HCT116 (cell line): ENCODE measurements at regions not wholly inside any gene's neighbourhood (a gene's known extent, or its start where the extent isn't known, plus 50 kb on each side); places are given as distances from the start of the nearest gene placed in this dataset.

Experiments
- ATAC-seq: fragments of 200-7000 bp; cut with Tn5 transposase; 2 replicates; pipeline ENCODE4 v1.9.1; 2020; ENCODE audit warnings: mild to moderate bottlenecking, moderate library complexity
- BruUV-seq: library from RNA; stranded (reverse); fragments of 400-500 nt; replicated peaks from 2 replicates; lab custom pipeline; 2021; lab: Mats Ljungman, UMichigan
- CTCF ChIA-PET: fragments of 300-600 bp; sonication (Branson Sonifier 250); formaldehyde crosslinking; loops from one replicate; lab custom pipeline; 2021; ENCODE audit warnings: antibody characterized with exemption; lab: Charles Lee
- POLR2A ChIA-PET: fragments of 300-600, 350-600 bp; sonication (Branson Sonifier 250); formaldehyde crosslinking; loops from one replicate; lab custom pipeline; 2021; ENCODE audit warnings: antibody characterized with exemption; lab: Charles Lee
- RAD21 ChIA-PET, 2 experiments: fragments of 300-600 bp; sonication (Branson Sonifier 250); formaldehyde crosslinking; loops; one replicate each; lab custom pipeline; 2023; ENCODE audit warnings: low total read pairs in 2 of 2; ENCODE audit not compliant: uncharacterized antibody in 2 of 2, unreplicated experiment in 2 of 2, low non-redundant PET in 1 of 2; lab: Charles Lee
- DNase-seq: peaks from one replicate; pipeline ENCODE4 v3.0.0-alpha.2; 2010; ENCODE audit warnings: low read depth, low spot score
- H2AFZ ChIP-seq: fragments of 200-600 bp; shearing (Covaris generic), sonication (generic); 2 replicates; pipeline ENCODE4 v1.6.1; 2017; ENCODE audit warnings: low read depth, mixed run types, mixed read lengths, antibody characterized with exemption, low read length; ENCODE audit not compliant: poor library complexity, severe bottlenecking
- H3K27ac ChIP-seq: 2 replicates; pipeline ENCODE4 v1.5.1; 2012; ENCODE audit warnings: low read depth, low read length
- H3K27me3 ChIP-seq: fragments of 200-600 bp; sonication (generic); 2 replicates; pipeline ENCODE4 v1.6.1; 2016; ENCODE audit warnings: mixed run types, low read length, mixed read lengths; ENCODE audit not compliant: insufficient read depth
- H3K36me3 ChIP-seq, 2 experiments: fragments of 200-500 bp in 1 of 2; fragments of 200-600 bp in 1 of 2; sonication (Bioruptor generic) in 1 of 2; sonication (generic) in 1 of 2; 2 replicates each; pipeline versions ENCODE4 v1.5.1 to v1.6.1; 2014 to 2016; ENCODE audit warnings: low read length in 2 of 2, inconsistent platforms in 1 of 2, mixed read lengths in 1 of 2, mixed run types in 1 of 2; ENCODE audit not compliant: insufficient read depth in 2 of 2, control insufficient read depth in 1 of 2
- H3K4me1 ChIP-seq, 2 experiments: fragments of 200-600 bp in 1 of 2; sonication (generic) in 1 of 2; 2 replicates each; pipeline versions ENCODE4 v1.5.1 to v1.6.1; 2012 to 2017; ENCODE audit warnings: low read length in 2 of 2, inconsistent platforms in 1 of 2, mild to moderate bottlenecking in 1 of 2, mixed read lengths in 1 of 2, mixed run types in 1 of 2, moderate library complexity in 1 of 2; ENCODE audit not compliant: insufficient read depth in 2 of 2, control insufficient read depth in 1 of 2
- H3K4me2 ChIP-seq: fragments of 200-600 bp; sonication (generic); 2 replicates; pipeline ENCODE4 v1.6.1; 2017; ENCODE audit warnings: mixed run types, low read length, mixed read lengths
- H3K4me3 ChIP-seq, 2 experiments: fragments of 200-600 bp in 1 of 2; sonication (generic) in 1 of 2; replicated peaks in 1 of 2; 2 replicates each; pipeline ENCODE4 v1.5.1; 2011 to 2016; ENCODE audit warnings: low read length in 2 of 2, control low read depth in 1 of 2, low read depth in 1 of 2, mild to moderate bottlenecking in 1 of 2, mixed read lengths in 1 of 2, mixed run types in 1 of 2
- H3K79me2 ChIP-seq: fragments of 200-600 bp; sonication (generic); 2 replicates; pipeline ENCODE4 v1.6.1; 2017; ENCODE audit warnings: mild to moderate bottlenecking, mixed run types, low read length, moderate library complexity, mixed read lengths; ENCODE audit not compliant: insufficient read depth
- H3K9ac ChIP-seq: fragments of 200-600 bp; sonication (generic); 2 replicates; pipeline ENCODE4 v1.6.1; 2016; ENCODE audit warnings: low read length, mixed read lengths
- H3K9me2 ChIP-seq: fragments of 200-600 bp; sonication (generic), shearing (Covaris generic); 2 replicates; pipeline ENCODE4 v1.6.1; 2017; ENCODE audit warnings: mixed run types, mild to moderate bottlenecking, moderate library complexity; ENCODE audit not compliant: insufficient read depth
- H3K9me3 ChIP-seq, 2 experiments: fragments of 200-500 bp in 1 of 2; fragments of 200-600 bp in 1 of 2; sonication (Bioruptor generic) in 1 of 2; sonication (generic) in 1 of 2; 2 replicates each; pipeline ENCODE4 v1.6.1; 2014 to 2017; ENCODE audit warnings: low read length in 2 of 2, mixed read lengths in 2 of 2, inconsistent platforms in 1 of 2, low read depth in 1 of 2, mild to moderate bottlenecking in 1 of 2, mixed run types in 1 of 2, moderate library complexity in 1 of 2; ENCODE audit not compliant: control insufficient read depth in 1 of 2, insufficient read depth in 1 of 2
- H4K20me1 ChIP-seq: fragments of 200-600 bp; sonication (generic), shearing (Covaris generic); 2 replicates; pipeline ENCODE4 v1.6.1; 2017; ENCODE audit warnings: mixed run types, mild to moderate bottlenecking, moderate library complexity; ENCODE audit not compliant: insufficient read depth
- CBX3 ChIP-seq: IDR thresholded peaks from 2 replicates; pipeline ENCODE4 v1.6.1; 2012; ENCODE audit warnings: low read depth
- CEBPB ChIP-seq: IDR thresholded peaks from 2 replicates; pipeline ENCODE4 v1.6.1; 2012; ENCODE audit warnings: low read depth
- EGR1 ChIP-seq: IDR thresholded peaks from 2 replicates; pipeline ENCODE4 v1.6.1; 2012; ENCODE audit warnings: low read depth
- ELF1 ChIP-seq: IDR thresholded peaks from 2 replicates; pipeline ENCODE4 v1.6.1; 2012; ENCODE audit warnings: low read depth, borderline replicate concordance
- EZH2 ChIP-seq: fragments of 200-600 bp; sonication (generic); IDR thresholded peaks from 2 replicates; pipeline ENCODE4 v1.6.1; 2017; ENCODE audit warnings: antibody characterized with exemption, mixed run types
- POLR2A ChIP-seq: IDR thresholded peaks from 2 replicates; pipeline ENCODE4 v1.7.0; 2011; ENCODE audit warnings: borderline replicate concordance; ENCODE audit not compliant: insufficient read depth, insufficient read length; ENCODE audit errors: extremely low read depth
- RAD21 ChIP-seq: IDR thresholded peaks from 2 replicates; pipeline ENCODE4 v1.6.1; 2012; ENCODE audit warnings: low read depth, mild to moderate bottlenecking
- SIN3A ChIP-seq: IDR thresholded peaks from 2 replicates; pipeline ENCODE4 v1.6.1; 2012; ENCODE audit warnings: low read depth
- SRF ChIP-seq: IDR thresholded peaks from 2 replicates; pipeline ENCODE4 v1.6.1; 2012; ENCODE audit warnings: low read depth
- TCF7L2 ChIP-seq: IDR thresholded peaks from 2 replicates; pipeline ENCODE4 v1.7.0; 2011; ENCODE audit warnings: borderline replicate concordance, inconsistent platforms; ENCODE audit not compliant: insufficient read depth, insufficient read length; ENCODE audit errors: extremely low read depth
- YY1 ChIP-seq: IDR thresholded peaks from 2 replicates; pipeline ENCODE4 v1.6.1; 2011; ENCODE audit warnings: low read length, low read depth, moderate library complexity, mild to moderate bottlenecking; ENCODE audit not compliant: insufficient replicate concordance; ENCODE audit errors: extremely low read depth
- intact Hi-C: fragments of 100-400 bp; cut with micrococcal nuclease; formaldehyde crosslinking; loops from 2 replicates; pipeline ENCODE4 v1.10.0; 2022
- TF ChIP-seq, protein P1 (sequence below): IDR thresholded peaks from 2 replicates; pipeline ENCODE4 v1.6.1; 2011; ENCODE audit warnings: mild to moderate bottlenecking, low read length, moderate library complexity; ENCODE audit not compliant: insufficient replicate concordance; ENCODE audit errors: extremely low read depth
- TF ChIP-seq, protein P2 (sequence below): IDR thresholded peaks from 2 replicates; pipeline ENCODE4 v1.6.1; 2012; ENCODE audit warnings: low read depth
- TF ChIP-seq, protein P3 (sequence below), 3 experiments: fragments of 200-600 bp in 1 of 3; sonication (generic) in 1 of 3; IDR thresholded peaks in 2 of 3; conservative IDR thresholded peaks in 1 of 3; 2 replicates each; pipeline ENCODE4 v1.5.1; 2012 to 2017; ENCODE audit warnings: low read depth in 2 of 3, low read length in 2 of 3, antibody characterized with exemption in 1 of 3, borderline replicate concordance in 1 of 3, control low read depth in 1 of 3, mild to moderate bottlenecking in 1 of 3, mixed read lengths in 1 of 3, mixed run types in 1 of 3, moderate library complexity in 1 of 3; ENCODE audit not compliant: insufficient read depth in 1 of 3
- TF ChIP-seq, protein P4 (sequence below): IDR thresholded peaks from 2 replicates; pipeline ENCODE4 v1.6.1; 2012
- TF ChIP-seq, protein P5 (sequence below): IDR thresholded peaks from 2 replicates; pipeline ENCODE4 v1.6.1; 2012

DNA sequence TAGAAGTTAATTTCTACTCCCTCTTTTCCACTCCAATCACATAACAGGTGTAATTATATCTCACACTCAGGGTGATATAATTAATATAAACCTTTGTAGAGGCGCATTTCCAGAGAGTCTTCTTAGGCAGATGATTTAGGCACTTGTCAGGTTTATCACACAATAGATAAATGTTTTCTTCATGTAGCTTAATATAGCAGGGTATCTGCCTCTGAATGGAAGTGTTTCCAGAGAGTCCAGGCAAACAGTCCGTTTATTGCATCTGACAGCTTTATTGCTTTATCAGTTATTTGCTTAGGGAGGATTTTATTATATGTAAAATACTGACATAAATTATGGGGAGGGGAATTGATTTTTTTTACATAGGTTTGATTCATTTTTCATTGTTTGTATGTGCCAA is 766.3 kb downstream of the SLC4A3 start (continued):
- TF ChIP-seq SRF (no peak), CEBPB (no peak), CBX3 (no peak)
- TF ChIP-seq, protein P1, sequence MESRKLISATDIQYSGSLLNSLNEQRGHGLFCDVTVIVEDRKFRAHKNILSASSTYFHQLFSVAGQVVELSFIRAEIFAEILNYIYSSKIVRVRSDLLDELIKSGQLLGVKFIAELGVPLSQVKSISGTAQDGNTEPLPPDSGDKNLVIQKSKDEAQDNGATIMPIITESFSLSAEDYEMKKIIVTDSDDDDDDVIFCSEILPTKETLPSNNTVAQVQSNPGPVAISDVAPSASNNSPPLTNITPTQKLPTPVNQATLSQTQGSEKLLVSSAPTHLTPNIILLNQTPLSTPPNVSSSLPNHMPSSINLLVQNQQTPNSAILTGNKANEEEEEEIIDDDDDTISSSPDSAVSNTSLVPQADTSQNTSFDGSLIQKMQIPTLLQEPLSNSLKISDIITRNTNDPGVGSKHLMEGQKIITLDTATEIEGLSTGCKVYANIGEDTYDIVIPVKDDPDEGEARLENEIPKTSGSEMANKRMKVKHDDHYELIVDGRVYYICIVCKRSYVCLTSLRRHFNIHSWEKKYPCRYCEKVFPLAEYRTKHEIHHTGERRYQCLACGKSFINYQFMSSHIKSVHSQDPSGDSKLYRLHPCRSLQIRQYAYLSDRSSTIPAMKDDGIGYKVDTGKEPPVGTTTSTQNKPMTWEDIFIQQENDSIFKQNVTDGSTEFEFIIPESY: no peak
- TF ChIP-seq, protein P2, sequence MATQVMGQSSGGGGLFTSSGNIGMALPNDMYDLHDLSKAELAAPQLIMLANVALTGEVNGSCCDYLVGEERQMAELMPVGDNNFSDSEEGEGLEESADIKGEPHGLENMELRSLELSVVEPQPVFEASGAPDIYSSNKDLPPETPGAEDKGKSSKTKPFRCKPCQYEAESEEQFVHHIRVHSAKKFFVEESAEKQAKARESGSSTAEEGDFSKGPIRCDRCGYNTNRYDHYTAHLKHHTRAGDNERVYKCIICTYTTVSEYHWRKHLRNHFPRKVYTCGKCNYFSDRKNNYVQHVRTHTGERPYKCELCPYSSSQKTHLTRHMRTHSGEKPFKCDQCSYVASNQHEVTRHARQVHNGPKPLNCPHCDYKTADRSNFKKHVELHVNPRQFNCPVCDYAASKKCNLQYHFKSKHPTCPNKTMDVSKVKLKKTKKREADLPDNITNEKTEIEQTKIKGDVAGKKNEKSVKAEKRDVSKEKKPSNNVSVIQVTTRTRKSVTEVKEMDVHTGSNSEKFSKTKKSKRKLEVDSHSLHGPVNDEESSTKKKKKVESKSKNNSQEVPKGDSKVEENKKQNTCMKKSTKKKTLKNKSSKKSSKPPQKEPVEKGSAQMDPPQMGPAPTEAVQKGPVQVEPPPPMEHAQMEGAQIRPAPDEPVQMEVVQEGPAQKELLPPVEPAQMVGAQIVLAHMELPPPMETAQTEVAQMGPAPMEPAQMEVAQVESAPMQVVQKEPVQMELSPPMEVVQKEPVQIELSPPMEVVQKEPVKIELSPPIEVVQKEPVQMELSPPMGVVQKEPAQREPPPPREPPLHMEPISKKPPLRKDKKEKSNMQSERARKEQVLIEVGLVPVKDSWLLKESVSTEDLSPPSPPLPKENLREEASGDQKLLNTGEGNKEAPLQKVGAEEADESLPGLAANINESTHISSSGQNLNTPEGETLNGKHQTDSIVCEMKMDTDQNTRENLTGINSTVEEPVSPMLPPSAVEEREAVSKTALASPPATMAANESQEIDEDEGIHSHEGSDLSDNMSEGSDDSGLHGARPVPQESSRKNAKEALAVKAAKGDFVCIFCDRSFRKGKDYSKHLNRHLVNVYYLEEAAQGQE: no peak

DNA sequence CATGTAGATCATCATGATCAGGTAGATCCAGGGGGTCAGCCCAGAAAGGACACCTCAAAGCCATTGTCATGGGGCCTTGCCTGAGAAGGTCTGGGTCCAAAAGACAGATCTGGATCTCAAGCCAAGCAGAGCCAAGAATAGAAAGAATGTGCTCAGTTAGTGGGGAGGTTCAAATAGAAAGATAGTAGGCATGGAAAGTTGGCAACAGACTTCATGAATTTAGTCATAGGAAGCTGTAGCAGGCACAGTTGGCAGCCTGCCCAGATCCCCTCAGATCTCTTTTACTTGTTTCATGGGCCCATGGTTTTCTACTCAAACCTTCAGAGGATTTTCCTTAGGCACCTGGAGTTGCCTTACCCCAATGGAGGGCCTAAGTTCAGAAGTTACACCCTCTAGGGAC is 767.0 kb downstream of the SLC4A3 start:
- DNase-seq: no peak
- Histone ChIP-seq H3K4me3 (no peak overlapping the region), H4K20me1 (no peaks in the 10 kb centered on the region), H3K36me3 (no peaks in the 10 kb centered on the region), H3K9me2 (0 out of 2 replicates have a peak, but pooled peaks cover 3% of the 10 kb centered on the region), H3K27me3 (no peaks in the 10 kb centered on the region), H3K79me2 (no peaks in the 10 kb centered on the region), H2AFZ (no peak overlapping the region), H3K27ac (no peak overlapping the region), H3K4me2 (no peak overlapping the region), H3K9ac (no peak overlapping the region), H3K4me1 (peaks cover 0 to 6% of the 10 kb centered on the region in 2 experiments; a peak in 2 of 4 replicates), H3K9me3 (no peaks in the 10 kb centered on the region)
- BruUV-seq: no TSS peak
- no peak for ATAC-seq
- intact Hi-C loops: no loop called here
- ChIA-PET RAD21 (no interaction called here), CTCF (no interaction called here), POLR2A (no interaction called here)
- TF ChIP-seq TCF7L2 (no peak), RAD21 (no peak), ELF1 (no peak), EZH2 (no peak), EGR1 (no peak), CEBPB (no peak), POLR2A (no peak), SRF (no peak), YY1 (no peak), SIN3A (no peak)
- TF ChIP-seq, protein P3, sequence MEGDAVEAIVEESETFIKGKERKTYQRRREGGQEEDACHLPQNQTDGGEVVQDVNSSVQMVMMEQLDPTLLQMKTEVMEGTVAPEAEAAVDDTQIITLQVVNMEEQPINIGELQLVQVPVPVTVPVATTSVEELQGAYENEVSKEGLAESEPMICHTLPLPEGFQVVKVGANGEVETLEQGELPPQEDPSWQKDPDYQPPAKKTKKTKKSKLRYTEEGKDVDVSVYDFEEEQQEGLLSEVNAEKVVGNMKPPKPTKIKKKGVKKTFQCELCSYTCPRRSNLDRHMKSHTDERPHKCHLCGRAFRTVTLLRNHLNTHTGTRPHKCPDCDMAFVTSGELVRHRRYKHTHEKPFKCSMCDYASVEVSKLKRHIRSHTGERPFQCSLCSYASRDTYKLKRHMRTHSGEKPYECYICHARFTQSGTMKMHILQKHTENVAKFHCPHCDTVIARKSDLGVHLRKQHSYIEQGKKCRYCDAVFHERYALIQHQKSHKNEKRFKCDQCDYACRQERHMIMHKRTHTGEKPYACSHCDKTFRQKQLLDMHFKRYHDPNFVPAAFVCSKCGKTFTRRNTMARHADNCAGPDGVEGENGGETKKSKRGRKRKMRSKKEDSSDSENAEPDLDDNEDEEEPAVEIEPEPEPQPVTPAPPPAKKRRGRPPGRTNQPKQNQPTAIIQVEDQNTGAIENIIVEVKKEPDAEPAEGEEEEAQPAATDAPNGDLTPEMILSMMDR (IDR thresholded peaks at IDR 0.05 in 2 of 3, conservative IDR thresholded peaks at IDR 0.05 in 1 of 3; ENCODE audit: borderline replicate concordance in 1 of 3, insufficient read depth in 1 of 3, low read depth in 2 of 3, low read length in 2 of 3): no peak
- TF ChIP-seq, protein P4, sequence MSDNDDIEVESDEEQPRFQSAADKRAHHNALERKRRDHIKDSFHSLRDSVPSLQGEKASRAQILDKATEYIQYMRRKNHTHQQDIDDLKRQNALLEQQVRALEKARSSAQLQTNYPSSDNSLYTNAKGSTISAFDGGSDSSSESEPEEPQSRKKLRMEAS: no peak
- TF ChIP-seq, protein P5, sequence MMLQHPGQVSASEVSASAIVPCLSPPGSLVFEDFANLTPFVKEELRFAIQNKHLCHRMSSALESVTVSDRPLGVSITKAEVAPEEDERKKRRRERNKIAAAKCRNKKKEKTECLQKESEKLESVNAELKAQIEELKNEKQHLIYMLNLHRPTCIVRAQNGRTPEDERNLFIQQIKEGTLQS: no peak
